ENCODE measurements at regions not wholly inside any gene's neighbourhood (a gene's known extent, or its start where the extent isn't known, plus 50 kb on each side); places are given as distances from the start of the nearest gene placed in this dataset.
"Not testable (repeated sequence)": the region's sequence is repeated elsewhere in the genome, so short reads cannot be mapped to it uniquely, and the experiment has no call there.

DNA sequence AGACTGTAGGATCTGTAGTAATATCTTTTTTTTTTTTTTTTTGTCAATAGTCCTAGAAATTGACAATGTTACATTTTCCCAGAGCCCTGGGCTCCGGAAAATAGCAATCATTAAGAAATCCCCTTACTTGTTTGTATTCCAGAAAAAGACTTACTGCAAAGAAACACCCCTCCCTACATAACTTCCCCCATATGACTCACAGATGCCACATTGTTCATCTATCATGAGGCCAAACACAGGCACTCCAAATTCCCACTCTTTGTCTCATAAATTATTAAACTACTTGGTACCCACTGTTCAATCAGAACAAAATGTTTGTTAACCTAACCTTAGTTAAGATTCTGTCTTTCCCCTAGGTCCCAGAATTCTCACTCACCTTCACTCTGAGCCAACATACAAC, 53.5 kb downstream of the TEX51 start:
- Histone ChIP-seq H3K27me3 (ENCODE audit: control insufficient read depth in 3 of 3, insufficient read depth in 3 of 3, low read length in 2 of 3) (peaks cover 0 to 5% (median 0%) of the 10 kb centered on the region in 3 donors), H3K9ac (ENCODE audit: insufficient read depth in 1 of 2, low read length in 2 of 2) (no peak overlapping the region), H3K27ac (ENCODE audit: low read depth in 1 of 2, low read length in 1 of 2) (no peak overlapping the region), H3K36me3 (ENCODE audit: control insufficient read depth in 4 of 4, insufficient read depth in 4 of 4, low read length in 4 of 4) (no peaks in the 10 kb centered on the region), H3K4me3 (no peak overlapping the region), H3K4me1 (ENCODE audit: control insufficient read depth in 5 of 5, insufficient read depth in 5 of 5, low read length in 5 of 5) (no peaks in the 10 kb centered on the region), H3K9me3 (ENCODE audit: control insufficient read depth in 4 of 4, insufficient read depth in 3 of 4, low read length in 3 of 4) (peaks cover 0 to 3% (median 0%) of the 10 kb centered on the region in 4 donors)
- WGBS, 2 donors = 84 to 100% methylated on average over 1 of the region's 1 CpG
- DNase-seq = no peak
- TF ChIP-seq, protein P1, sequence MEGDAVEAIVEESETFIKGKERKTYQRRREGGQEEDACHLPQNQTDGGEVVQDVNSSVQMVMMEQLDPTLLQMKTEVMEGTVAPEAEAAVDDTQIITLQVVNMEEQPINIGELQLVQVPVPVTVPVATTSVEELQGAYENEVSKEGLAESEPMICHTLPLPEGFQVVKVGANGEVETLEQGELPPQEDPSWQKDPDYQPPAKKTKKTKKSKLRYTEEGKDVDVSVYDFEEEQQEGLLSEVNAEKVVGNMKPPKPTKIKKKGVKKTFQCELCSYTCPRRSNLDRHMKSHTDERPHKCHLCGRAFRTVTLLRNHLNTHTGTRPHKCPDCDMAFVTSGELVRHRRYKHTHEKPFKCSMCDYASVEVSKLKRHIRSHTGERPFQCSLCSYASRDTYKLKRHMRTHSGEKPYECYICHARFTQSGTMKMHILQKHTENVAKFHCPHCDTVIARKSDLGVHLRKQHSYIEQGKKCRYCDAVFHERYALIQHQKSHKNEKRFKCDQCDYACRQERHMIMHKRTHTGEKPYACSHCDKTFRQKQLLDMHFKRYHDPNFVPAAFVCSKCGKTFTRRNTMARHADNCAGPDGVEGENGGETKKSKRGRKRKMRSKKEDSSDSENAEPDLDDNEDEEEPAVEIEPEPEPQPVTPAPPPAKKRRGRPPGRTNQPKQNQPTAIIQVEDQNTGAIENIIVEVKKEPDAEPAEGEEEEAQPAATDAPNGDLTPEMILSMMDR (IDR thresholded peaks at IDR 0.05; ENCODE audit: control extremely low read depth, extremely low read depth) = no peak
- no peak for ATAC-seq (ENCODE audit: insufficient read depth, low FRiP score)

DNA sequence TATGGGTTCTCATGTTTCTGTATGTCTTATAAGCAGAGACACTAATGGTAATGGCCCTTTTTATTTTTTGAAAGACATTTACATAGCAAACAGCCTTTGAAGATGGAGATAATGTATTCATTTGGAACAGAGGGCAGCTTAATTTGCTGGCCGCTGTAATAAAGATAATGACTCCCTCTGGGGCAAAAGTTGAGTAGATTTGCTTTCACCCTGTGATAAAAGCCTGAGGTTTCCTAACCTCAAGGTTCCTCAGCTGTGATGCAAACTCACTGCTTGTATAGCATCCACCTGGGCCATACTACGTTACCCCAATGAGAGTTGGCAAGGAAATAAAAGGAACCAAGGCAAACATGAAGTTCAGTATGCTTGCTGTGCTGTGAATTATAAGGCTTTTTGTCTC, 54.8 kb downstream of the TEX51 start:
- no peak for DNase-seq
- H3K9ac ChIP-seq (ENCODE audit: insufficient read depth in 1 of 2, low read length in 2 of 2) = no peak overlapping the region
- ATAC-seq (ENCODE audit: insufficient read depth, low FRiP score) = no peak
- no peaks in the 10 kb centered on the region for H3K4me1 ChIP-seq (ENCODE audit: control insufficient read depth in 5 of 5, insufficient read depth in 5 of 5, low read length in 5 of 5)
- WGBS, 2 donors = 82 to 94% methylated on average over 2 of the region's 2 CpGs
- H3K36me3 ChIP-seq (ENCODE audit: control insufficient read depth in 4 of 4, insufficient read depth in 4 of 4, low read length in 4 of 4) = no peaks in the 10 kb centered on the region
- H3K27me3 ChIP-seq (ENCODE audit: control insufficient read depth in 3 of 3, insufficient read depth in 3 of 3, low read length in 2 of 3) = peaks cover 0 to 2% (median 0%) of the 10 kb centered on the region in 3 donors
- peaks cover 0 to 2% (median 0%) of the 10 kb centered on the region in 4 donors for H3K9me3 ChIP-seq (ENCODE audit: control insufficient read depth in 4 of 4, insufficient read depth in 3 of 4, low read length in 3 of 4)
- TF ChIP-seq, protein P1 (IDR thresholded peaks at IDR 0.05; ENCODE audit: control extremely low read depth, extremely low read depth) = no peak
- H3K4me3 ChIP-seq = no peak overlapping the region
- no peak overlapping the region for H3K27ac ChIP-seq (ENCODE audit: low read depth in 1 of 2, low read length in 1 of 2)

DNA sequence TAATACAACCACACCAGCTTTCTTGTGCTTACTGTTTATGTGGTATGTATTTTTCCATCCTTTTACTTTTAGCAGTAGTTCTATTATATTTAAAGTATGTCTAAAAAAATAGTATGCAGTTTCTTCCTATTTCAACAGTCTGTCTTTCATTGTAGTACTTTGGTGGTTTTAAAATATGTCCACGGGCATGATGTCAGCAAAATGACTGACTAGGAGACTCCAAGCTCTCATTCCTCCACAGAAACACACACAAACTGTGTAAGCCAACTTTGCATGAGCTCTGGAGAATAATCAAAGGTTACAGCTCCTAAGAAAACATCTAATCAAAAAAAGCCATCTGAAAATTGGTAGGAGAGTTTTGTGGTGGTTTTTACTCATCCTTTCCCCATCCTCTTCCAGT, 56.1 kb downstream of the TEX51 start:
- WGBS, 2 donors = 32 to 40% methylated on average over 1 of the region's 1 CpG
- no peaks in the 10 kb centered on the region for H3K36me3 ChIP-seq (ENCODE audit: control insufficient read depth in 4 of 4, insufficient read depth in 4 of 4, low read length in 4 of 4)
- ATAC-seq (ENCODE audit: insufficient read depth, low FRiP score) = no peak

DNA sequence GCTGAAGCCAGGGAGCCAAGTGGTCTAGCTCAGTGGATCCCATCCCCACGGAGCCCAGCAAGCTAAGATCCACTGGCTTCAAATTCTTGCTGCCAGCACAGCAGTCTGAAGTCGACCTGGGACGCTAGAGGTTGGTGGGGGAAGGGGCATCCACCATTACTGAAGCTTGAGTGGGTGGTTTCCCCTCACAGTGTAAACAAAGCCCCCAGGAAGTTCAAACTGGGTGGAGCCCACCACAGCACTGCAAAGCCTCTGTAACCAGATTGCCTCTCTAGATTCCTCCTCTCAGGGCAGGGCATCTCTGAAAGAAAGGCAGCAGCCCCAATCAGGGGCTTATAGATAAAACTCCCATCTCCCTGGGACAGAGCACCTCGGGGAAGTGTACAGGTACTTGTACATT, 58.1 kb downstream of the TEX51 start:
- H3K4me3 ChIP-seq; H3K27ac ChIP-seq (ENCODE audit: low read depth in 1 of 2, low read length in 1 of 2); H3K9me3 ChIP-seq (ENCODE audit: control insufficient read depth in 4 of 4, insufficient read depth in 3 of 4, low read length in 3 of 4); H3K4me1 ChIP-seq (ENCODE audit: control insufficient read depth in 5 of 5, insufficient read depth in 5 of 5, low read length in 5 of 5); H3K9ac ChIP-seq (ENCODE audit: insufficient read depth in 1 of 2, low read length in 2 of 2); H3K36me3 ChIP-seq (ENCODE audit: control insufficient read depth in 4 of 4, insufficient read depth in 4 of 4, low read length in 4 of 4); DNase-seq; ATAC-seq (ENCODE audit: insufficient read depth, low FRiP score); H3K27me3 ChIP-seq (ENCODE audit: control insufficient read depth in 3 of 3, insufficient read depth in 3 of 3, low read length in 2 of 3): not testable (repeated sequence)
- WGBS, 2 donors = 55 to 78% methylated on average over 4 of the region's 4 CpGs

More for the DNA sequence above, 56.1 kb downstream of the TEX51 start:
- H3K27me3 ChIP-seq (ENCODE audit: control insufficient read depth in 3 of 3, insufficient read depth in 3 of 3, low read length in 2 of 3) = no peaks in the 10 kb centered on the region
- TF ChIP-seq, protein P1 (IDR thresholded peaks at IDR 0.05; ENCODE audit: control extremely low read depth, extremely low read depth) = no peak
- no peak overlapping the region for H3K9ac ChIP-seq (ENCODE audit: insufficient read depth in 1 of 2, low read length in 2 of 2)
- no peak overlapping the region for H3K4me3 ChIP-seq
- H3K4me1 ChIP-seq (ENCODE audit: control insufficient read depth in 5 of 5, insufficient read depth in 5 of 5, low read length in 5 of 5) = no peaks in the 10 kb centered on the region
- peaks cover 0 to 7% (median under 1%) of the 10 kb centered on the region in 4 donors for H3K9me3 ChIP-seq (ENCODE audit: control insufficient read depth in 4 of 4, insufficient read depth in 3 of 4, low read length in 3 of 4)
- no peak overlapping the region for H3K27ac ChIP-seq (ENCODE audit: low read depth in 1 of 2, low read length in 1 of 2)
- DNase-seq = no peak

Measured in lung (tissue), 11 donors.